Left lung (tissue), 4 donors: ENCODE measurements at regions not wholly inside any gene's neighbourhood (a gene's known extent, or its start where the extent isn't known, plus 50 kb on each side); places are given as distances from the start of the nearest gene placed in this dataset.
"Not testable (repeated sequence)": the region's sequence is repeated elsewhere in the genome, so short reads cannot be mapped to it uniquely, and the experiment has no call there.

Source experiments
- ATAC-seq: fragments of 200-7000 bp; cut with Tn5 transposase; one replicate; pipeline ENCODE4 v1.9.1; 2020; ENCODE audit warnings: moderate library complexity
- DNase-seq, 4 donors: peaks; one replicate each; pipeline ENCODE4 v3.0.0-alpha.2; 2013 to 2020
- H3K27ac ChIP-seq, 2 donors: fragments of 200-600 bp; sonication (generic) in 1 of 2; one replicate each; pipeline versions ENCODE4 v1.5.0 to v1.8.0; 2020 to 2021
- H3K27me3 ChIP-seq, 2 donors: fragments of 200-600 bp; sonication (generic) in 1 of 2; one replicate each; pipeline versions ENCODE4 v1.5.0 to v1.8.0; 2020 to 2021
- H3K36me3 ChIP-seq, 2 donors: fragments of 200-600 bp; sonication (generic) in 1 of 2; one replicate each; pipeline versions ENCODE4 v1.5.0 to v1.8.0; 2020 to 2021
- H3K4me1 ChIP-seq, 2 donors: fragments of 200-600 bp; one replicate each; pipeline ENCODE4 v1.8.0; 2021
- H3K4me3 ChIP-seq, 2 donors: fragments of 200-600 bp; sonication (generic) in 1 of 2; one replicate each; pipeline versions ENCODE4 v1.5.0 to v1.8.0; 2020 to 2021; ENCODE audit warnings: mild to moderate bottlenecking in 1 of 2
- H3K9me3 ChIP-seq, 2 donors: fragments of 200-600 bp; sonication (generic) in 1 of 2; one replicate each; pipeline versions ENCODE4 v1.5.0 to v1.8.0; 2020 to 2021
- CTCF ChIP-seq, 2 donors: fragments of 200-600 bp; sonication (generic) in 1 of 2; IDR thresholded peaks; one replicate each; pipeline versions ENCODE4 v1.5.0 to v1.8.0; 2021; ENCODE audit warnings: antibody characterized with exemption in 2 of 2
- intact Hi-C, 2 donors: fragments of 100-400 bp; cut with DNase I; formaldehyde crosslinking; loops; one replicate each; pipeline versions ENCODE4 v1.11.2 to v1.14.2; 2022
- donor health status: DM: no; HTN: yes; CAD: no.
- donor health status: DM: no; HTN: no; CAD: no.

- intact Hi-C loops, result no loop called here
- no peaks in the 10 kb centered on the region for H3K4me1 ChIP-seq
- H3K27me3 ChIP-seq, result no peaks in the 10 kb centered on the region
- ATAC-seq, result no peak
- DNase-seq, result no peak
- no peak overlapping the region for H3K27ac ChIP-seq
- peaks cover 0 to 13% of the 10 kb centered on the region in 2 donors for H3K9me3 ChIP-seq
- TF ChIP-seq CTCF (IDR thresholded peaks at IDR 0.05), result no peak
- H3K36me3 ChIP-seq, result no peaks in the 10 kb centered on the region
- H3K4me3 ChIP-seq, result no peak overlapping the region
Observed at GRCh38 chr21:21996891-21997290, 998.7 kb downstream of the NCAM2 start.

DNA sequence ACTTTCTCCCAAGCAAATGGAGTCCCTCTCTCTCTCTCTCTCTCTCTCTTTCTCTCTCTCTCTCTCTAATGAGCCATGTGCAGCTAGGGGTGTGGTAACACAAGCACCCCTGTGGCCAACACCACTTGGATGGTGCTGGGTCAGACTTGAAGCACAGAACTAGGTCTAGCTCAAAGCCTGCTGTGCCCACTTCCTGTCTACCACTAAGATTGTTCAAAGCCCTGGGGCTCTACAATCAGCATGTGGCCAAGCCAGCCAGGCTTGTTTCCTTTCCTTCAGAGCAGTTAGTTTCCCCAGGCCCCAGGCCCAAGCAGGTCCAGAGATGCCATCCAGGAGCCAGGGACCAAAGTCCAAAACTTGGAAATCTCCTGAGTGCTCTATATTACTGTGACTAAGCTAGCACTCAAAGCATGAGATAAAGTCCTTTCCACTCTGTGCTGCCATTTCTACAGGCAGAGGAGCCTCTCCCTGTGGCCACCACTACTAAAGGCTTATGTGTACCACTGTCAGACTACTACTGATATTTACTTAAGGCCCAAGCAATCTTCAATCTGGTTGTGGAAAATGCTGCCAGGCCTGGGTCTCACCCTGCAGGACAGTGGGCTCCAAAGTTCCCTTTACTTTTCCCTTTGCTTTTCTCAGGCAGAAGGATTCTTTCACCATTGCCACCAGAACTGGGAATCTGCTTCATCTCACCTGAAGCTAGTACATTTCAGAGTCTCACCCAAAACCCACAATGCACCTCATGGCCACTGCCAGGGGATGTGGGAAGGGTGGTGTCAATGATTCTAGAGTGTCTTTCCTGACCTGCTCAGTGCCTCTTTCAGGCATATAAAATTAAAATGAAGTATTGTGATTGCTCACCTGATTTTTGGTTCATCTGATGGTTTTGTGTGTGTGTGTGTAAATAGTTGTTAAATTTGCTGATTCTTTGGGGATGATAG, 999.5 kb downstream of the NCAM2 start:
- H3K9me3 ChIP-seq, result peaks cover 0 to 13% of the 10 kb centered on the region in 2 donors
- DNase-seq, result no peak

DNA sequence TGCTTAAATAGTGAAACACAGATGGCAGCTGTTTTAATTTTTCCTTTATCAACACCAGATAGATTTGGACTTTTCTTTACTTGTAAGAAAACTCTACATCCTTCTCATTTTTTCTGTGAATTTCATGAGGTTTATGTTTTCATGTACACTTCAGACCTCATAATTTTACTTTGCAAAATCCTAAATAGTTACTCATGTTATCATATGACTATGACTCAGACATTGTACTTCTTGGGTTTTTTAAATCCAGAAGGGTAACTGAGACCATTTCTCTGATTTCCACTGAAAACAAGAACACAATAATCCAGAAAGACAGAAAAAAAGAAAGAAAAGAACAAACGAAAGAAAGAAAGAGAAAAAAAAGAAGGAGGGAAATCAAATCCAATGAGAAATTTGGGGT, 1021.6 kb downstream of the NCAM2 start:
- H3K9me3 ChIP-seq, result peaks cover 0 to 6% of the 10 kb centered on the region in 2 donors
- intact Hi-C loops, result no loop called here

More for the DNA sequence above, 999.5 kb downstream of the NCAM2 start:
- Histone ChIP-seq H3K27me3 (no peaks in the 10 kb centered on the region), H3K36me3 (no peaks in the 10 kb centered on the region), H3K4me3 (no peak overlapping the region), H3K27ac (no peak overlapping the region), H3K4me1 (no peaks in the 10 kb centered on the region)
- no peak for ATAC-seq
- intact Hi-C loops, result no loop called here
- no peak for TF ChIP-seq CTCF (IDR thresholded peaks at IDR 0.05)

DNA sequence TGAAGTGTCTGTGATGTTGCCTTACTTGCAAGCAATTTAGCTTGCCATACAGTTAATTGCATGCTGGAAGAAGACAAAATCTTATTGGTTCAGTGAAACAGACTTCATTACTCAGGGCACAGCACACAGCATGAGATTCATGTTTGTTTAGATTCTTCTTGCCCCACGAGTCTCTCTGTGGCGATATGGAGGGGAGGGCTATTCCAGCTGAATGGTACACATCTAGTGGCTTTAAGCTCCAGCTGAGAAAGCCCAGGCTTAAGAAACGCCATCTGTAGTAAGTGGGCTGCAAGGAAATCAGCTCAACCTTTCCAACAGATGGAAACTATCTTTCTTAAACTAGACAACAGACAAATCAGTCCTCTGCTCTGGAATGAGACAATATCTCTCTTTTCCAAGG, 1022.0 kb downstream of the NCAM2 start:
- Histone ChIP-seq H3K27ac (no peak overlapping the region), H3K27me3 (no peaks in the 10 kb centered on the region), H3K9me3 (peaks cover 0 to 6% of the 10 kb centered on the region in 2 donors), H3K36me3 (no peaks in the 10 kb centered on the region), H3K4me1 (no peaks in the 10 kb centered on the region), H3K4me3 (no peak overlapping the region)
- DNase-seq (no peak), ATAC-seq (no peak)
- no peak for TF ChIP-seq CTCF (IDR thresholded peaks at IDR 0.05)
- intact Hi-C loops, result no loop called here

More for the DNA sequence above, 1021.6 kb downstream of the NCAM2 start:
- ATAC-seq (no peak), DNase-seq (no peak)
- Histone ChIP-seq H3K27me3 (no peaks in the 10 kb centered on the region), H3K36me3 (no peaks in the 10 kb centered on the region), H3K27ac (no peak overlapping the region), H3K4me3 (no peak overlapping the region), H3K4me1 (no peaks in the 10 kb centered on the region)
- TF ChIP-seq CTCF (IDR thresholded peaks at IDR 0.05), result no peak

GRCh38 chr21:22023896-22024295, 1025.7 kb downstream of the NCAM2 start:
- intact Hi-C loops, H3K4me1 ChIP-seq: not testable (repeated sequence)

More at GRCh38 chr21:22023896-22024295, 1025.7 kb downstream of the NCAM2 start:
- not testable (repeated sequence) for H3K4me3 ChIP-seq, ATAC-seq, DNase-seq, H3K36me3 ChIP-seq, H3K27ac ChIP-seq, H3K9me3 ChIP-seq, H3K27me3 ChIP-seq
